Fibroblast of lung (primary cell): ENCODE measurements at regions not wholly inside any gene's neighbourhood (a gene's known extent, or its start where the extent isn't known, plus 50 kb on each side); places are given as distances from the start of the nearest gene placed in this dataset.
A peak's percentile ranks its signal among the peaks of the same experiment; 100 is the strongest.

Experiments used
- DNase-seq, 2 donors: peaks; one replicate each; pipeline versions ENCODE4 v3.0.0 to v3.0.0-alpha.2; 2010; ENCODE audit warnings: low read depth in 2 of 2
- H2AFZ ChIP-seq: 2 replicates; pipeline ENCODE4 v1.5.1; 2012; ENCODE audit warnings: low read length, control low read depth, inconsistent platforms
- H3K27ac ChIP-seq: 2 replicates; pipeline ENCODE4 v1.5.1; 2011; ENCODE audit warnings: low read length, control low read depth; ENCODE audit not compliant: insufficient read depth
- H3K27me3 ChIP-seq: 2 replicates; pipeline ENCODE4 v1.5.1; 2011; ENCODE audit warnings: mild to moderate bottlenecking, low read length; ENCODE audit not compliant: control insufficient read depth, insufficient read depth
- H3K36me3 ChIP-seq: 2 replicates; pipeline ENCODE4 v1.5.1; 2011; ENCODE audit warnings: low read length; ENCODE audit not compliant: control insufficient read depth, insufficient read depth
- H3K4me1 ChIP-seq: 2 replicates; pipeline ENCODE4 v1.5.1; 2011; ENCODE audit warnings: low read length; ENCODE audit not compliant: control insufficient read depth, insufficient read depth; ENCODE audit errors: extremely low read depth
- H3K4me2 ChIP-seq: 2 replicates; pipeline ENCODE4 v1.5.1; 2011; ENCODE audit warnings: low read length, control low read depth; ENCODE audit not compliant: insufficient read depth; ENCODE audit errors: extremely low read depth
- H3K4me3 ChIP-seq, 4 experiments: fragments of 200-600 bp in 1 of 4; sonication (generic) in 1 of 4; replicated peaks in 1 of 4; 2 replicates each; pipeline ENCODE4 v1.5.1; 2011 to 2016; ENCODE audit warnings: low read length in 4 of 4, low read depth in 3 of 4, mild to moderate bottlenecking in 3 of 4, control low read depth in 2 of 4, inconsistent platforms in 1 of 4, mixed read lengths in 1 of 4; ENCODE audit not compliant: insufficient read depth in 1 of 4; ENCODE audit errors: control extremely low read depth in 1 of 4
- H3K79me2 ChIP-seq: 2 replicates; pipeline ENCODE4 v1.5.1; 2012; ENCODE audit warnings: mild to moderate bottlenecking, low read length, inconsistent platforms; ENCODE audit not compliant: control insufficient read depth, insufficient read depth
- H3K9ac ChIP-seq: 2 replicates; pipeline ENCODE4 v1.5.1; 2011; ENCODE audit warnings: mild to moderate bottlenecking, low read length, control low read depth; ENCODE audit not compliant: insufficient read depth
- H3K9me3 ChIP-seq: 2 replicates; pipeline ENCODE4 v1.5.1; 2012; ENCODE audit warnings: low read depth, low read length; ENCODE audit not compliant: control insufficient read depth, insufficient read depth
- H4K20me1 ChIP-seq: 2 replicates; pipeline ENCODE4 v1.5.1; 2011; ENCODE audit warnings: low read length; ENCODE audit not compliant: control insufficient read depth, insufficient read depth; ENCODE audit errors: extremely low read depth
- CTCF ChIP-seq, 2 donors: IDR thresholded peaks in 1 of 2; conservative IDR thresholded peaks in 1 of 2; 1 replicate in 1 of 2; 2 replicates in 1 of 2; pipeline ENCODE4 v1.5.1; 2011 to 2012; ENCODE audit warnings: low read length in 2 of 2, control low read depth in 1 of 2, inconsistent platforms in 1 of 2, low read depth in 1 of 2, mild to moderate bottlenecking in 1 of 2
- EZH2 ChIP-seq: IDR thresholded peaks from 2 replicates; pipeline ENCODE4 v1.5.1; 2012; ENCODE audit warnings: low read length, control low read depth, mild to moderate bottlenecking; ENCODE audit errors: missing control alignments

- Histone ChIP-seq H3K27me3 (no peaks in the 10 kb centered on the region), H3K4me2 (no peak overlapping the region), H3K79me2 (no peaks in the 10 kb centered on the region), H3K27ac (no peak overlapping the region), H2AFZ (no peak overlapping the region), H3K36me3 (no peaks in the 10 kb centered on the region), H3K4me3 (no peak overlapping the region), H3K9ac (no peak overlapping the region), H3K4me1 (no peaks in the 10 kb centered on the region), H4K20me1 (no peaks in the 10 kb centered on the region), H3K9me3 (no peaks in the 10 kb centered on the region)
- TF ChIP-seq EZH2 (no peak), CTCF (conservative IDR thresholded peaks at IDR 0.05 in 1 of 2, IDR thresholded peaks at IDR 0.05 in 1 of 2; ENCODE audit: low read depth in 1 of 2, low read length in 2 of 2) (no peak)
- DNase-seq, result no peak
These were observed 752.6 kb upstream of the FLRT2 start for GRCh38 chr14:84777356-84777755.

- Histone ChIP-seq H3K36me3 (no peaks in the 10 kb centered on the region), H3K27me3 (no peaks in the 10 kb centered on the region), H3K9me3 (no peaks in the 10 kb centered on the region), H3K4me1 (no peaks in the 10 kb centered on the region), H3K9ac (no peak overlapping the region), H3K4me3 (no peak overlapping the region), H3K4me2 (no peak overlapping the region), H2AFZ (no peak overlapping the region), H4K20me1 (no peaks in the 10 kb centered on the region), H3K27ac (no peak overlapping the region), H3K79me2 (no peaks in the 10 kb centered on the region)
- no peak for DNase-seq
- TF ChIP-seq EZH2 (no peak), CTCF (conservative IDR thresholded peaks at IDR 0.05 in 1 of 2, IDR thresholded peaks at IDR 0.05 in 1 of 2; ENCODE audit: low read depth in 1 of 2, low read length in 2 of 2) (no peak)
These were observed 747.0 kb upstream of the FLRT2 start for GRCh38 chr14:84782902-84783301.

- H3K27ac ChIP-seq, result no peak overlapping the region
- no peak overlapping the region for H3K9ac ChIP-seq
- DNase-seq, result peak in 1 of 2 donors; percentile 13
- H3K9me3 ChIP-seq, result no peaks in the 10 kb centered on the region
- H3K36me3 ChIP-seq, result no peaks in the 10 kb centered on the region
- H2AFZ ChIP-seq, result no peak overlapping the region
- no peak for TF ChIP-seq CTCF (conservative IDR thresholded peaks at IDR 0.05 in 1 of 2, IDR thresholded peaks at IDR 0.05 in 1 of 2; ENCODE audit: low read depth in 1 of 2, low read length in 2 of 2)
- TF ChIP-seq EZH2, result no peak
- no peaks in the 10 kb centered on the region for H3K27me3 ChIP-seq
- no peaks in the 10 kb centered on the region for H4K20me1 ChIP-seq
- H3K4me2 ChIP-seq, result no peak overlapping the region
- H3K4me1 ChIP-seq, result no peaks in the 10 kb centered on the region
- H3K4me3 ChIP-seq, result no peak overlapping the region
- H3K79me2 ChIP-seq, result no peaks in the 10 kb centered on the region
These were observed 746.4 kb upstream of the FLRT2 start for GRCh38 chr14:84783511-84783910.
